ENCODE measurements at regions not wholly inside any gene's neighbourhood (a gene's known extent, or its start where the extent isn't known, plus 50 kb on each side); places are given as distances from the start of the nearest gene placed in this dataset.
"Not testable (repeated sequence)": the region's sequence is repeated elsewhere in the genome, so short reads cannot be mapped to it uniquely, and the experiment has no call there.

DNA sequence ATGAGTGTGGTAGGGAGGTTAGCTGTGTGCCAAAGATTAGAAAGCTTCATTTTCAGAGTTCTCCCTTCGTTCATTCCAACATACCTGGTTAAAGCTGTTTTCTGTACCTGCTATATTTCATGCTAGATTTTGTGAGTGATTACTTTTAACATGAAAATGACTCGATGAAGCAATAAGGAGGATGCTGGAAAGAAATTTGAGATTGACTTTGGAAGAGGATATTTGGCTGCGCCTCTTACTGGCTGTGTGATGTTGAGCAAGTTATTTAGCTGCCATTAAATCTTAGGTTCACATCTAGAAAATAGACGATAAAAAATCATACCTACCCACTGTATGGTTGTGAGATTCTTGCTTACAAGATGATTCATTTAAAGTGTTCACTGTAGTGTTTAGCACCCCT, 288.7 kb downstream of the ZIC4 start:
- H3K9me3 ChIP-seq: no peaks in the 10 kb centered on the region
- intact Hi-C loops (cut with DNase I): no loop called here
- no peak overlapping the region for H3K27ac ChIP-seq
- no peaks in the 10 kb centered on the region for H3K4me1 ChIP-seq
- H3K36me3 ChIP-seq: no peaks in the 10 kb centered on the region
- ATAC-seq: no peak
- TF ChIP-seq, protein P1, sequence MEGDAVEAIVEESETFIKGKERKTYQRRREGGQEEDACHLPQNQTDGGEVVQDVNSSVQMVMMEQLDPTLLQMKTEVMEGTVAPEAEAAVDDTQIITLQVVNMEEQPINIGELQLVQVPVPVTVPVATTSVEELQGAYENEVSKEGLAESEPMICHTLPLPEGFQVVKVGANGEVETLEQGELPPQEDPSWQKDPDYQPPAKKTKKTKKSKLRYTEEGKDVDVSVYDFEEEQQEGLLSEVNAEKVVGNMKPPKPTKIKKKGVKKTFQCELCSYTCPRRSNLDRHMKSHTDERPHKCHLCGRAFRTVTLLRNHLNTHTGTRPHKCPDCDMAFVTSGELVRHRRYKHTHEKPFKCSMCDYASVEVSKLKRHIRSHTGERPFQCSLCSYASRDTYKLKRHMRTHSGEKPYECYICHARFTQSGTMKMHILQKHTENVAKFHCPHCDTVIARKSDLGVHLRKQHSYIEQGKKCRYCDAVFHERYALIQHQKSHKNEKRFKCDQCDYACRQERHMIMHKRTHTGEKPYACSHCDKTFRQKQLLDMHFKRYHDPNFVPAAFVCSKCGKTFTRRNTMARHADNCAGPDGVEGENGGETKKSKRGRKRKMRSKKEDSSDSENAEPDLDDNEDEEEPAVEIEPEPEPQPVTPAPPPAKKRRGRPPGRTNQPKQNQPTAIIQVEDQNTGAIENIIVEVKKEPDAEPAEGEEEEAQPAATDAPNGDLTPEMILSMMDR (IDR thresholded peaks at IDR 0.05): no peak
- H3K4me3 ChIP-seq: no peak overlapping the region
- H3K27me3 ChIP-seq: no peaks in the 10 kb centered on the region
- no peak for DNase-seq

DNA sequence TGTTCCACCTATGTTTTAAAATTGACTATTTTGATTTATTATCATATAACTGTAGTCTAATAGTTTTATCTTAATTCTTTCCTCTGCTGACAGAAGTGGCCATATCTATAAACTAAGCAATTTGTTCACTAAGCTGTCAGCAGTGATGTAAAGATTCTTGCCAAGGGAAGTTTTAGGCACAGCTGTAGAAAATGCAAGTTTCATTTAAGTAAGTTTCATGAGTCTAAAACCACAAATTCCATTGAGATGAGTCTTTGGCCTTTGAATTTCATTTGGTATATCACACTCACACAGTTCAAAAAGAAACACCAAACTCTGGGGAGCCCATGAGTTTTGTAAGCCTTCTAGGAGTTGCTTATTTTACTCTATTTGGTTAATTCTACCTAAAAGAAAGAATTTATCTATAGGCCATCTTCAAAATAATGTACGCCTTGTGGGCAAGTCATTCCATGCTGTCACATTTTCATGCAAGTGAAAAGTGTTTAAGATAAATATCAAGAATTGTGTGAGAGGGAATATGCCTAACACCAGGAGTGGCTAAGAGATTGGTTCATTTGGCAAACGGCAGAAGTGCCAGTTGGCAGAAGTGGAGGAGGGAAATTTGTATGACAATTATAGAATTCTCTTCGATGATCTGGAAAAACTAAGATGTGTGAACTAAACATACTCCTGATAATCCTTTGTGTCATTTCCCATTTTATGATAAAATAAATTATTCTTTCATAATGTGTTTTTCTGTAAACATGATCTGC, 292.9 kb downstream of the ZIC4 start:
- ATAC-seq (no peak), DNase-seq (no peak)
- Histone ChIP-seq H3K4me3 (no peak overlapping the region), H3K27me3 (no peaks in the 10 kb centered on the region), H3K4me1 (no peaks in the 10 kb centered on the region), H3K9me3 (peaks cover 0 to 5% of the 10 kb centered on the region in 2 donors), H3K27ac (no peak overlapping the region), H3K36me3 (no peaks in the 10 kb centered on the region)
- TF ChIP-seq, protein P1 (IDR thresholded peaks at IDR 0.05): no peak
- intact Hi-C loops (cut with DNase I): no loop called here

DNA sequence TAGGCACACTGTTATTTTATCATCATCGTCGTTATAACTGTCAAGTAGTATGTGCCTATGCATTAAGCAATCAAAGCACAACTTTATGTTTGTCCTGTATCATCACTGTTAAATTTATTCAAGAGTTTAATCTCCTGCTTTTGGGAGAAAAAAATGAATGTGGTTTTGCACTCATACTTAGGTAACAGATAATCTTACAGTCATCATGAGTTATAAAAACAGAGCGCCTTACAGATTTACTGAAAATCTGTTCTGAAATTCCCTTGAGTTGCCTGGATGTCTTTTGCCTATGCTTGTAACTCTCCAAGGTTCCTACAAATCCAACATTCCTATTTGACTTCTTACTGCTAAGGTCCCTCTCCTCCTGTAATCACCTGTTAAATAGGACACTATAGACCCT, 307.3 kb downstream of the ZIC4 start:
- H3K4me3 ChIP-seq: no peak overlapping the region
- TF ChIP-seq, protein P1 (IDR thresholded peaks at IDR 0.05): no peak
- no peak overlapping the region for H3K27ac ChIP-seq
- DNase-seq (no peak), ATAC-seq (no peak)
- intact Hi-C loops (cut with DNase I): no loop called here
- H3K9me3 ChIP-seq: peaks cover 0 to 5% of the 10 kb centered on the region in 2 donors
- no peaks in the 10 kb centered on the region for H3K4me1 ChIP-seq
- H3K27me3 ChIP-seq: no peaks in the 10 kb centered on the region
- H3K36me3 ChIP-seq: no peaks in the 10 kb centered on the region

DNA sequence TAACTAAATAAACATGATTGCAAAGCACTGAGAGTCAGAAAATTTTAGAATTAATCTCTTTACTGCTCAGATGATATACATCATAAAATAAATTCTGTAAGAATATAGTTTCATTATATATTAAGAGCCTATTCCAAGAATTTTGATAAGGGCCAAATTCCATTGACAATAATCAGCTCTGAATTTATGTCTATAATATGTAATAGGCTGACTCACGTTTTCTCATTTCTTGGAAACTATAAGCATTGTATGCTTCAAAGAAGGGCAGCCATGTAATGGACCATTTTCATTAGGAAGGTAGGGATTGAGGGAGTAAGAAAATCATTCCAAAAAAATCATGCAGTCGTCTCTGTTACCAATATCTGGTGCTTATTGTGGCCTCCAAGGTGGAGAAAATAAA, 315.9 kb downstream of the ZIC4 start:
- no peak overlapping the region for H3K4me3 ChIP-seq
- ATAC-seq: no peak
- no peaks in the 10 kb centered on the region for H3K36me3 ChIP-seq
- no peaks in the 10 kb centered on the region for H3K27me3 ChIP-seq
- intact Hi-C loops (cut with DNase I): no loop called here
- DNase-seq: no peak
- TF ChIP-seq, protein P1 (IDR thresholded peaks at IDR 0.05): no peak
- no peak overlapping the region for H3K27ac ChIP-seq
- no peaks in the 10 kb centered on the region for H3K4me1 ChIP-seq
- H3K9me3 ChIP-seq: no peaks in the 10 kb centered on the region

DNA sequence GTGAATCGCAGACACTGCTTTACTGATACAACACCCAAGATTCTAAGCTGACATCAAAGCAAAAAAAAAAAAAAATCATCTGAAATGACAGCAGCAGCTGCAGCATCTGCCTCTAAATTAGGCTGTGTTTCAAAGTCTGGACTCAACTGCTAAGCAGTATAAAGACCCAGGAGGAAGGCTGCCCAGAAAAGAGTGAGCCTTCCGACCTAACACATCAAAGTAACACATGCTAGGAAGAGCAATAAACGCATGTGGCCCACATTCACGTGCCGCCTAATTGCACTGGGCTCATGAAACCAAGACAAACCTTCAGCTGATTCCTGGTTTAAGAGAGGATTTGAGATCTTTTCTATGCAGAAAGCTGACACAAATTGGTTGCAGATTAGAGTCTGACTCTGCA, 317.1 kb downstream of the ZIC4 start:
- TF ChIP-seq, protein P1 (IDR thresholded peaks at IDR 0.05): no peak
- Histone ChIP-seq H3K27me3 (no peaks in the 10 kb centered on the region), H3K4me1 (no peaks in the 10 kb centered on the region), H3K4me3 (no peak overlapping the region), H3K36me3 (no peaks in the 10 kb centered on the region), H3K27ac (no peak overlapping the region), H3K9me3 (no peaks in the 10 kb centered on the region)
- DNase-seq (no peak), ATAC-seq (no peak)
- intact Hi-C loops (cut with DNase I): no loop called here

DNA sequence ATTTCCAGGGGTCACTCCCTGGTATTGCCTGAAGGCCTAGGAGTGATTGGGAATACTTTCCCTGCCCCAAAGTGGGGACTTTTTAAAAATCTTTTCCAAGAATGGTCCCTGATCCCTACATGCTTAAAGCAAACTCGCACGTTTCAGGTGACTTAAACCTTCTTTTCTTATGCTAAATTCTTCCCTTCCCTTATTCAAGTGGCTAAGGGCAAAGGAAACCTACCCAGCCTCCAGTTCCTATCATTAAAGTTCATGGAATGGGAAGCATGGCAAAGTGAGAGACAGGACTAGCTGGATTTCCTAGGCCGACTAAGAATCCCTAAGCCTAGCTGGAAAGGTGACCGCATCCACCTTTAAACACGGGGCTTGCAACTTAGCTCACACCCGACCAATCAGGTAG, 346.8 kb downstream of the ZIC4 start:
- H3K27me3 ChIP-seq; H3K4me1 ChIP-seq; ATAC-seq; H3K27ac ChIP-seq; H3K36me3 ChIP-seq; intact Hi-C loops (cut with DNase I); H3K4me3 ChIP-seq; DNase-seq: not testable (repeated sequence)
- peaks cover 0 to 26% of the 10 kb centered on the region in 2 donors for H3K9me3 ChIP-seq

Data from left lung (tissue), 4 donors.